OCI-LY1 (cell line): ENCODE measurements at regions not wholly inside any gene's neighbourhood (a gene's known extent, or its start where the extent isn't known, plus 50 kb on each side); places are given as distances from the start of the nearest gene placed in this dataset.

ENCODE experiments used
- H2AFZ ChIP-seq: fragments of 200-600 bp; sonication (generic), shearing (Covaris generic); 2 replicates; pipeline ENCODE4 v1.6.0; 2014; ENCODE audit warnings: antibody characterized with exemption, mild to moderate bottlenecking, low read length
- H3F3A ChIP-seq: fragments of 200-600 bp; sonication (generic), shearing (Covaris generic); 2 replicates; pipeline ENCODE4 v1.6.0; 2014; ENCODE audit warnings: mild to moderate bottlenecking, antibody characterized with exemption, low read length, moderate library complexity; ENCODE audit not compliant: insufficient read depth
- H3K27ac ChIP-seq: fragments of 200-600 bp; sonication (generic); 2 replicates; pipeline ENCODE4 v1.5.1; 2014; ENCODE audit warnings: low read length, mixed run types, mild to moderate bottlenecking, low read depth; ENCODE audit not compliant: poor library complexity, severe bottlenecking
- H3K27me3 ChIP-seq: fragments of 200-600 bp; sonication (generic); 2 replicates; pipeline ENCODE4 v1.6.0; 2014; ENCODE audit warnings: antibody characterized with exemption, mild to moderate bottlenecking, low read length, moderate library complexity; ENCODE audit not compliant: insufficient read depth
- H3K36me3 ChIP-seq: fragments of 200-600 bp; sonication (generic); 2 replicates; pipeline ENCODE4 v1.6.1; 2014; ENCODE audit warnings: mild to moderate bottlenecking, antibody characterized with exemption, low read length, moderate library complexity, mixed read lengths; ENCODE audit not compliant: insufficient read depth
- H3K4me1 ChIP-seq: fragments of 200-600 bp; sonication (generic); 2 replicates; pipeline ENCODE4 v1.5.1; 2014; ENCODE audit warnings: mild to moderate bottlenecking, low read length, moderate library complexity; ENCODE audit not compliant: insufficient read depth, severe bottlenecking
- H3K4me2 ChIP-seq: fragments of 200-600 bp; sonication (generic), shearing (Covaris generic); 2 replicates; pipeline ENCODE4 v1.6.1; 2014; ENCODE audit warnings: low read length
- H3K4me3 ChIP-seq: fragments of 200-600 bp; sonication (generic); 2 replicates; pipeline ENCODE4 v1.5.1; 2014; ENCODE audit warnings: low read length, low read depth, mild to moderate bottlenecking, mixed read lengths; ENCODE audit not compliant: poor library complexity, severe bottlenecking
- H3K79me2 ChIP-seq: fragments of 200-600 bp; shearing (Covaris generic); 2 replicates; pipeline ENCODE4 v1.6.1; 2016; ENCODE audit warnings: mixed run types, low read length, mixed read lengths; ENCODE audit not compliant: insufficient read depth
- H3K9ac ChIP-seq: fragments of 200-600 bp; sonication (generic), shearing (Covaris generic); 2 replicates; pipeline ENCODE4 v1.6.1; 2014; ENCODE audit warnings: mild to moderate bottlenecking, low read length, mixed read lengths
- H3K9me2 ChIP-seq: fragments of 200-600 bp; sonication (generic), shearing (Covaris generic); 2 replicates; pipeline ENCODE4 v1.6.1; 2014; ENCODE audit warnings: low read depth, mild to moderate bottlenecking, low read length, mixed read lengths
- H3K9me3 ChIP-seq: fragments of 200-600 bp; shearing (Covaris generic); 2 replicates; pipeline ENCODE4 v1.6.1; 2014; ENCODE audit warnings: low read length, mixed read lengths
- H4K20me1 ChIP-seq: fragments of 200-600 bp; sonication (generic), shearing (Covaris generic); 2 replicates; pipeline ENCODE4 v1.6.0; 2016; ENCODE audit warnings: mild to moderate bottlenecking, low read length; ENCODE audit not compliant: insufficient read depth
- CTCF ChIP-seq: fragments of 200-600 bp; sonication (generic), shearing (Covaris generic); IDR thresholded peaks from 2 replicates; pipeline ENCODE4 v1.5.1; 2017; ENCODE audit warnings: mild to moderate bottlenecking, antibody characterized with exemption, low read length, moderate library complexity, mixed read lengths
- EZH2 ChIP-seq: fragments of 200-600 bp; sonication (generic), shearing (Covaris generic); IDR thresholded peaks from 2 replicates; pipeline ENCODE4 v1.8.0; 2017; ENCODE audit warnings: borderline replicate concordance, mixed run types, mild to moderate bottlenecking, antibody characterized with exemption, low read length, moderate library complexity, mixed read lengths

GRCh38 chr2:157959249-157959648, 83.1 kb upstream of the ACVR1 start:
- H3K9me3 ChIP-seq: peaks cover 3% of the 10 kb centered on the region; the same call in 1 of the 2 replicates
- H3K36me3 ChIP-seq: no peaks in the 10 kb centered on the region
- H3K9me2 ChIP-seq: no peaks in the 10 kb centered on the region
- H3K9ac ChIP-seq: no peak overlapping the region
- no peaks in the 10 kb centered on the region for H3K79me2 ChIP-seq
- H3K4me2 ChIP-seq: no peak overlapping the region
- H3K27ac ChIP-seq: no peak overlapping the region
- no peaks in the 10 kb centered on the region for H4K20me1 ChIP-seq
- TF ChIP-seq CTCF (no peak), EZH2 (no peak)
- H3F3A ChIP-seq: no peaks in the 10 kb centered on the region
- no peak overlapping the region for H3K4me3 ChIP-seq
- H3K4me1 ChIP-seq: no peaks in the 10 kb centered on the region
- H2AFZ ChIP-seq: no peak overlapping the region
- no peaks in the 10 kb centered on the region for H3K27me3 ChIP-seq

GRCh38 chr2:157957596-157957995, 81.5 kb upstream of the ACVR1 start:
- Histone ChIP-seq H3K4me1 (no peaks in the 10 kb centered on the region), H3F3A (no peaks in the 10 kb centered on the region), H3K9ac (no peak overlapping the region), H4K20me1 (no peaks in the 10 kb centered on the region), H3K27me3 (no peaks in the 10 kb centered on the region), H3K36me3 (no peaks in the 10 kb centered on the region), H3K4me3 (no peak overlapping the region), H3K4me2 (no peak overlapping the region), H3K27ac (no peak overlapping the region), H3K79me2 (no peaks in the 10 kb centered on the region), H3K9me2 (no peaks in the 10 kb centered on the region), H2AFZ (no peak overlapping the region), H3K9me3 (peaks cover 3% of the 10 kb centered on the region; the same call in 1 of the 2 replicates)
- TF ChIP-seq EZH2: no peak
- TF ChIP-seq CTCF: no peak

GRCh38 chr2:157952558-157952957, 76.4 kb upstream of the ACVR1 start:
- H3K4me1 ChIP-seq: no peaks in the 10 kb centered on the region
- no peak overlapping the region for H3K27ac ChIP-seq
- no peaks in the 10 kb centered on the region for H3K27me3 ChIP-seq
- H3F3A ChIP-seq: no peaks in the 10 kb centered on the region
- no peak overlapping the region for H3K4me3 ChIP-seq
- TF ChIP-seq EZH2 (no peak), CTCF (no peak)
- no peaks in the 10 kb centered on the region for H3K9me2 ChIP-seq
- H2AFZ ChIP-seq: no peak overlapping the region
- H3K9ac ChIP-seq: no peak overlapping the region
- no peaks in the 10 kb centered on the region for H3K79me2 ChIP-seq
- no peaks in the 10 kb centered on the region for H4K20me1 ChIP-seq
- H3K36me3 ChIP-seq: no peaks in the 10 kb centered on the region
- peaks cover 3% of the 10 kb centered on the region; the same call in 1 of the 2 replicates for H3K9me3 ChIP-seq
- no peak overlapping the region for H3K4me2 ChIP-seq
